Neural cell (in vitro differentiated cells): ENCODE measurements at regions not wholly inside any gene's neighbourhood (a gene's known extent, or its start where the extent isn't known, plus 50 kb on each side); places are given as distances from the start of the nearest gene placed in this dataset.

Experiments used
- H2AFZ ChIP-seq: fragments of 200-600, 300-800 bp; sonication (generic), shearing (Covaris generic); 2 replicates; pipeline ENCODE4 v1.6.0; 2014; ENCODE audit warnings: low read depth, mild to moderate bottlenecking, antibody characterized with exemption, low read length, moderate library complexity
- H3F3A ChIP-seq: fragments of 200-600 bp; shearing (Covaris generic); 2 replicates; pipeline ENCODE4 v1.6.1; 2016; ENCODE audit warnings: mild to moderate bottlenecking, moderate library complexity, mixed read lengths, antibody characterized with exemption, low read length; ENCODE audit not compliant: insufficient read depth, poor library complexity, severe bottlenecking
- H3K27ac ChIP-seq: fragments of 200-600, 300-800 bp; sonication (generic), shearing (Covaris generic); 2 replicates; pipeline ENCODE4 v1.5.1; 2014; ENCODE audit warnings: mild to moderate bottlenecking, low read length, moderate library complexity
- H3K27me3 ChIP-seq: fragments of 300-800, 200-600 bp; sonication (generic), shearing (Covaris generic); 2 replicates; pipeline ENCODE4 v1.6.0; 2014; ENCODE audit warnings: mild to moderate bottlenecking, low read depth, low read length, moderate library complexity; ENCODE audit not compliant: insufficient read depth
- H3K36me3 ChIP-seq: fragments of 300-800, 200-600 bp; sonication (generic), shearing (Covaris generic); 2 replicates; pipeline ENCODE4 v1.5.1; 2014; ENCODE audit warnings: mild to moderate bottlenecking, antibody characterized with exemption, low read length, moderate library complexity; ENCODE audit not compliant: insufficient read depth
- H3K4me2 ChIP-seq: fragments of 300-800, 200-600 bp; sonication (generic), shearing (Covaris generic); 2 replicates; pipeline ENCODE4 v1.6.0; 2014; ENCODE audit warnings: mild to moderate bottlenecking, low read length
- H3K4me3 ChIP-seq: fragments of 300-800, 200-600 bp; sonication (generic), shearing (Covaris generic); 2 replicates; pipeline ENCODE4 v1.5.1; 2014; ENCODE audit warnings: mild to moderate bottlenecking, low read length, moderate library complexity
- H3K79me2 ChIP-seq: fragments of 200-600 bp; shearing (Covaris generic); replicated peaks from 2 replicates; pipeline ENCODE4 v1.6.0; 2014; ENCODE audit warnings: mild to moderate bottlenecking, low read length, moderate library complexity; ENCODE audit not compliant: insufficient read depth
- H3K9ac ChIP-seq: fragments of 300-800, 200-600 bp; sonication (generic), shearing (Covaris generic); 2 replicates; pipeline ENCODE4 v1.6.1; 2016; ENCODE audit warnings: mild to moderate bottlenecking, low read length, mixed read lengths
- H3K9me2 ChIP-seq: fragments of 200-600 bp; shearing (Covaris generic); 2 replicates; pipeline ENCODE4 v1.6.1; 2016; ENCODE audit warnings: mild to moderate bottlenecking, low read length, mixed read lengths; ENCODE audit not compliant: insufficient read depth
- H3K9me3 ChIP-seq: fragments of 200-600, 300-800 bp; sonication (generic), shearing (Covaris generic); 2 replicates; pipeline ENCODE4 v1.6.1; 2016; ENCODE audit warnings: mild to moderate bottlenecking, mixed run types, low read length, moderate library complexity, mixed read lengths
- H4K20me1 ChIP-seq: fragments of 200-600 bp; shearing (Covaris generic); 2 replicates; pipeline ENCODE4 v1.6.1; 2016; ENCODE audit warnings: mild to moderate bottlenecking, mixed run types; ENCODE audit not compliant: insufficient read depth
- EP300 ChIP-seq: fragments of 450-650 bp; conservative IDR thresholded peaks from 2 replicates; pipeline ENCODE4 v1.6.1; 2014; ENCODE audit warnings: antibody characterized with exemption, mild to moderate bottlenecking, moderate library complexity; ENCODE audit not compliant: poor library complexity, severe bottlenecking
- EZH2 ChIP-seq: fragments of 200-600, 300-800 bp; shearing (Covaris generic), sonication (generic); IDR thresholded peaks from 2 replicates; pipeline ENCODE4 v1.6.1; 2014; ENCODE audit warnings: antibody characterized with exemption, low read length, borderline replicate concordance, mild to moderate bottlenecking; ENCODE audit not compliant: insufficient read depth, poor library complexity, severe bottlenecking
- MXI1 ChIP-seq: fragments of 450-650 bp; conservative IDR thresholded peaks from 2 replicates; pipeline ENCODE4 v1.6.1; 2014; ENCODE audit warnings: antibody characterized with exemption, mild to moderate bottlenecking; ENCODE audit not compliant: poor library complexity, severe bottlenecking
- POLR2AphosphoS5 ChIP-seq: IDR thresholded peaks from 2 replicates; pipeline ENCODE4 v1.6.1; 2012
- RAD21 ChIP-seq: fragments of 450-650 bp; conservative IDR thresholded peaks from 2 replicates; pipeline ENCODE4 v1.6.1; 2014; ENCODE audit warnings: antibody characterized with exemption, mild to moderate bottlenecking, moderate library complexity
- REST ChIP-seq: IDR thresholded peaks from 2 replicates; pipeline ENCODE4 v1.6.1; 2012; ENCODE audit warnings: borderline replicate concordance
- SMC3 ChIP-seq: fragments of 450-650 bp; conservative IDR thresholded peaks from 2 replicates; pipeline ENCODE4 v1.6.1; 2014; ENCODE audit warnings: antibody characterized with exemption, mild to moderate bottlenecking, moderate library complexity; ENCODE audit not compliant: poor library complexity
- TAF1 ChIP-seq: IDR thresholded peaks from 2 replicates; pipeline ENCODE4 v1.6.1; 2012; ENCODE audit warnings: low read depth
- TF ChIP-seq, protein P1 (sequence below): fragments of 450-650 bp; IDR thresholded peaks from 2 replicates; pipeline ENCODE4 v1.5.1; 2014; ENCODE audit warnings: antibody characterized with exemption, mild to moderate bottlenecking, moderate library complexity; ENCODE audit not compliant: poor library complexity, severe bottlenecking

- Histone ChIP-seq H3K27me3 (peaks cover 26% of the 10 kb centered on the region), H3K4me2 (no peak overlapping the region), H3K79me2 (no peaks in the 10 kb centered on the region), H3K36me3 (no peaks in the 10 kb centered on the region), H3F3A (peaks cover 3% of the 10 kb centered on the region), H2AFZ (no peak overlapping the region), H3K27ac (no peak overlapping the region), H3K9me3 (no peaks in the 10 kb centered on the region), H4K20me1 (no peaks in the 10 kb centered on the region), H3K4me3 (no peak overlapping the region), H3K9ac (no peak overlapping the region), H3K9me2 (no peaks in the 10 kb centered on the region)
- TF ChIP-seq, protein P1, sequence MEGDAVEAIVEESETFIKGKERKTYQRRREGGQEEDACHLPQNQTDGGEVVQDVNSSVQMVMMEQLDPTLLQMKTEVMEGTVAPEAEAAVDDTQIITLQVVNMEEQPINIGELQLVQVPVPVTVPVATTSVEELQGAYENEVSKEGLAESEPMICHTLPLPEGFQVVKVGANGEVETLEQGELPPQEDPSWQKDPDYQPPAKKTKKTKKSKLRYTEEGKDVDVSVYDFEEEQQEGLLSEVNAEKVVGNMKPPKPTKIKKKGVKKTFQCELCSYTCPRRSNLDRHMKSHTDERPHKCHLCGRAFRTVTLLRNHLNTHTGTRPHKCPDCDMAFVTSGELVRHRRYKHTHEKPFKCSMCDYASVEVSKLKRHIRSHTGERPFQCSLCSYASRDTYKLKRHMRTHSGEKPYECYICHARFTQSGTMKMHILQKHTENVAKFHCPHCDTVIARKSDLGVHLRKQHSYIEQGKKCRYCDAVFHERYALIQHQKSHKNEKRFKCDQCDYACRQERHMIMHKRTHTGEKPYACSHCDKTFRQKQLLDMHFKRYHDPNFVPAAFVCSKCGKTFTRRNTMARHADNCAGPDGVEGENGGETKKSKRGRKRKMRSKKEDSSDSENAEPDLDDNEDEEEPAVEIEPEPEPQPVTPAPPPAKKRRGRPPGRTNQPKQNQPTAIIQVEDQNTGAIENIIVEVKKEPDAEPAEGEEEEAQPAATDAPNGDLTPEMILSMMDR, result no peak
- TF ChIP-seq RAD21, result no peak
- no peak for TF ChIP-seq SMC3
- TF ChIP-seq REST, result no peak
- TF ChIP-seq MXI1, result no peak
- no peak for TF ChIP-seq EZH2
- TF ChIP-seq TAF1, result no peak
- TF ChIP-seq POLR2AphosphoS5, result no peak
- TF ChIP-seq EP300, result no peak
Measured at GRCh38 chr14:73783107-73783727, 68.4 kb upstream of the PTGR2 start.

- no peak overlapping the region for H3K4me2 ChIP-seq
- peaks cover 3% of the 10 kb centered on the region for H3F3A ChIP-seq
- H3K27ac ChIP-seq, result no peak overlapping the region
- no peaks in the 10 kb centered on the region for H3K9me3 ChIP-seq
- peaks cover 20% of the 10 kb centered on the region for H3K27me3 ChIP-seq
- no peak for TF ChIP-seq MXI1
- no peak for TF ChIP-seq EZH2
- no peak for TF ChIP-seq POLR2AphosphoS5
- TF ChIP-seq EP300, result no peak
- TF ChIP-seq SMC3, result no peak
- TF ChIP-seq REST, result no peak
- TF ChIP-seq, protein P1, result no peak
- TF ChIP-seq RAD21, result no peak
- no peak for TF ChIP-seq TAF1
- H3K9me2 ChIP-seq, result no peaks in the 10 kb centered on the region
- H3K9ac ChIP-seq, result no peak overlapping the region
- no peaks in the 10 kb centered on the region for H3K36me3 ChIP-seq
- no peaks in the 10 kb centered on the region for H3K79me2 ChIP-seq
- no peak overlapping the region for H3K4me3 ChIP-seq
- H4K20me1 ChIP-seq, result no peaks in the 10 kb centered on the region
- H2AFZ ChIP-seq, result no peak overlapping the region
Measured at GRCh38 chr14:73782623-73783022, 68.4 kb upstream of the PNMA1 start.
